ENCODE measurements at regions not wholly inside any gene's neighbourhood (a gene's known extent, or its start where the extent isn't known, plus 50 kb on each side); places are given as distances from the start of the nearest gene placed in this dataset.

DNA sequence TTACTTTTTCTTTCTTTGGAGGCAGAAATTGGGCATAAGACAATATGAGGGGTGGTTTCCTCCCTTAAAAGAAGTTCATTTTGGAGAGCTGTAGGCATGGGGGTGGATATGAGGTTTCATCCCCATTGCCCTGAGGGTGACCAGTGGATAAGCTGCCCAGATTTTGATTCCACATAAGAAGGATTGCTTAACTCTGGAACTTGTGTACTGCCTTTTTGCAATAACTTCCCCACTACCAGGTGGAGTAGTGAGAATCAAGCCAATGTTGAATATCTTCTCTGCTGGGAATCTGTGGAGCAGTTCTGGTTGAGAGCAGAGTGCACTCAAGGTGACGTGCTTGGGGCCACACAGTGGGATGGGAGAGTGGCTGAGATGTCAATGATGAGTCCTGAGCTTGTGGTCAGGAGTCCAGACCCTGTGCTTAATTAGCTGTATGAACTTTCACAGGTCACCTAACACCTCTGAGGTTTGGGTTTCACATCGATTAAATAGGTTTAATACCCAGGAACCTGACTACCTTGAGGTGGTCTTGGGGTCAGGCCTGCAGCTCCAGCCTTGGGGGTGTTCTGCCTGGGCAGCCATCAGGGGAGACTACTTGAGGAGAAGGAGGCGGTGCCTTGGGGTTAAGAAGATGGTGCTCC, 152.9 kb downstream of the FCRL5 start:
- H3K27me3 ChIP-seq, result peaks cover 9% of the 10 kb centered on the region
- WGBS, result 81% methylated on average over 3 of the region's 3 CpGs

DNA sequence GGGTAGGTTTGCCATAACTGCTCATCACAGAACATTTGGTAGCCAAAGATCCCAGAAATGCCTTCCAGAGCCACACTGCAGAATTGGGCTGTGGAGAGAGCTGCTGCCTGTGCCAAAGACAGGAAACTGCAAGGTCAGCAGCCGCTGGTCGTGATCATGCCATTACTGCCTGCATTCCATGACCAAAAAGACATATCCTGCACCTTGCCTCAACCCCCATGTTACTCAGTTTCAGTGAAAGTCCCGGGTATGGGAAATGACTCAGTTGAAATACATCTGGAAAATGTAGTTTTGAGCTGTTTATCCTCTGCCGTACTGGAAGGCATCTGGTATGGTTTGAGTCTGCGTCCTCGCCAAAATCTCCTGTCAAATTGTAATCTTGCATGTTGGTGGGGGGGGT, 161.7 kb downstream of the FCRL5 start:
- 36% methylated on average over 6 of the region's 6 CpGs for WGBS

More for the DNA sequence above, 152.9 kb downstream of the FCRL5 start:
- TF ChIP-seq, protein P1, sequence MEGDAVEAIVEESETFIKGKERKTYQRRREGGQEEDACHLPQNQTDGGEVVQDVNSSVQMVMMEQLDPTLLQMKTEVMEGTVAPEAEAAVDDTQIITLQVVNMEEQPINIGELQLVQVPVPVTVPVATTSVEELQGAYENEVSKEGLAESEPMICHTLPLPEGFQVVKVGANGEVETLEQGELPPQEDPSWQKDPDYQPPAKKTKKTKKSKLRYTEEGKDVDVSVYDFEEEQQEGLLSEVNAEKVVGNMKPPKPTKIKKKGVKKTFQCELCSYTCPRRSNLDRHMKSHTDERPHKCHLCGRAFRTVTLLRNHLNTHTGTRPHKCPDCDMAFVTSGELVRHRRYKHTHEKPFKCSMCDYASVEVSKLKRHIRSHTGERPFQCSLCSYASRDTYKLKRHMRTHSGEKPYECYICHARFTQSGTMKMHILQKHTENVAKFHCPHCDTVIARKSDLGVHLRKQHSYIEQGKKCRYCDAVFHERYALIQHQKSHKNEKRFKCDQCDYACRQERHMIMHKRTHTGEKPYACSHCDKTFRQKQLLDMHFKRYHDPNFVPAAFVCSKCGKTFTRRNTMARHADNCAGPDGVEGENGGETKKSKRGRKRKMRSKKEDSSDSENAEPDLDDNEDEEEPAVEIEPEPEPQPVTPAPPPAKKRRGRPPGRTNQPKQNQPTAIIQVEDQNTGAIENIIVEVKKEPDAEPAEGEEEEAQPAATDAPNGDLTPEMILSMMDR (IDR thresholded peaks at IDR 0.05), result no peak
- TF ChIP-seq POLR2A (IDR thresholded peaks at IDR 0.05), result no peak
- no peak for TF ChIP-seq POLR2AphosphoS5 (IDR thresholded peaks at IDR 0.05)
- no peak for TF ChIP-seq EP300 (IDR thresholded peaks at IDR 0.05)
- Histone ChIP-seq H3K9me3 (no peaks in the 10 kb centered on the region), H3K4me3 (no peak overlapping the region), H3K4me1 (no peaks in the 10 kb centered on the region), H3K36me3 (no peaks in the 10 kb centered on the region), H3K27ac (no peak overlapping the region)
- DNase-seq (ENCODE audit: low spot score in 2 of 2), result no peak

DNA sequence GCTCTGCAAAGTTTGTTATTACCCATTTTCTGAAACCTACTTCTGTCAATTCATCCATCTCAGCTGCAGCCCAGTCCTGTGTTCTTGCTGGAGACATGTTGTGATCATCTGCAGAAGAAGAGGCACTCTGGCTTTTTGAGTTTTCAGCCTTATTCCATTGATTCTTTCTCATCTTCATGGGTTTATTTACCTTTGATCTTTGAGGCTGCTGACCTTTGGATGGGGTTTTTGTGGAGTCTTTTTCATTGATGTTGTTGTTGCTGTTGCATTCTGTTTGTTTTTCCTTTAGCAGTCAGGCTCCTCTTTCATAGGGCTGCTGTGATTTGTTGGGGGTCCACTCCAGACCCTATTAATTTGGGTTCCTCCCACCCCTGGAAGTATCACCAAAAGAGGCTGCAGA, 164.3 kb downstream of the FCRL5 start:
- H3K9me3 ChIP-seq, result no peaks in the 10 kb centered on the region
- H3K36me3 ChIP-seq, result no peaks in the 10 kb centered on the region
- H3K27me3 ChIP-seq, result peaks cover 12% of the 10 kb centered on the region
- TF ChIP-seq, protein P1 (IDR thresholded peaks at IDR 0.05), result no peak
- TF ChIP-seq EP300 (IDR thresholded peaks at IDR 0.05), result no peak
- TF ChIP-seq POLR2AphosphoS5 (IDR thresholded peaks at IDR 0.05), result no peak
- TF ChIP-seq POLR2A (IDR thresholded peaks at IDR 0.05), result no peak
- no peak for DNase-seq (ENCODE audit: low spot score in 2 of 2)
- no peaks in the 10 kb centered on the region for H3K4me1 ChIP-seq
- no peak overlapping the region for H3K27ac ChIP-seq
- no peak overlapping the region for H3K4me3 ChIP-seq

More for the DNA sequence above, 161.7 kb downstream of the FCRL5 start:
- H3K4me1 ChIP-seq, result no peaks in the 10 kb centered on the region
- H3K9me3 ChIP-seq, result peaks cover 4% of the 10 kb centered on the region
- peaks cover 18% of the 10 kb centered on the region for H3K27me3 ChIP-seq
- no peak overlapping the region for H3K27ac ChIP-seq
- TF ChIP-seq, protein P1 (IDR thresholded peaks at IDR 0.05), result no peak
- no peak for TF ChIP-seq POLR2AphosphoS5 (IDR thresholded peaks at IDR 0.05)
- TF ChIP-seq EP300 (IDR thresholded peaks at IDR 0.05), result no peak
- no peaks in the 10 kb centered on the region for H3K36me3 ChIP-seq
- H3K4me3 ChIP-seq, result no peak overlapping the region
- DNase-seq (ENCODE audit: low spot score in 2 of 2), result no peak

DNA sequence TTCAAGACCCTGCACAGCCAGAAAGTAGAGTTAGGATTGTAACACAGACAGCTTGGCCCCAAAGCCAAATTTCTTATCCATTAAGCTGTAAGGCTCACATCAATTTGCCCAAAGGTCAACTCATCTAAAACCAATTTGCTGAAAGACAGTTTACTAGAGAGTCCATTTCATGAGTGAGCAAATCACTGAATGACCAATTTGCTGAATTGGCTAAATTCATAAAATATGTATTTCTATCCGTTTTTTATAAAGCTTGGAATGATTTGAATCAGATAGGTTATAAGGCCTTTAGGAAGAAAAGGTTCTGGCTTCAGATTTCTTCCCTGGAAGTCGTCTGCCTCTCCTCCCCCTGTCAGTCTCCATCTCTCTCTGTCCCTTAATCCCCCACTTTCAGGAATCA, 168.1 kb downstream of the FCRL5 start:
- DNase-seq (ENCODE audit: low spot score in 2 of 2), result no peak
- WGBS, result 51% methylated on average over 2 of the region's 2 CpGs
- H3K4me3 ChIP-seq, result no peak overlapping the region
- H3K27ac ChIP-seq, result no peak overlapping the region
- peaks cover 8% of the 10 kb centered on the region for H3K27me3 ChIP-seq
- no peaks in the 10 kb centered on the region for H3K9me3 ChIP-seq
- no peaks in the 10 kb centered on the region for H3K36me3 ChIP-seq
- H3K4me1 ChIP-seq, result no peaks in the 10 kb centered on the region
- TF ChIP-seq, protein P1 (IDR thresholded peaks at IDR 0.05), result no peak
- no peak for TF ChIP-seq POLR2A (IDR thresholded peaks at IDR 0.05)
- no peak for TF ChIP-seq EP300 (IDR thresholded peaks at IDR 0.05)
- TF ChIP-seq POLR2AphosphoS5 (IDR thresholded peaks at IDR 0.05), result no peak

DNA sequence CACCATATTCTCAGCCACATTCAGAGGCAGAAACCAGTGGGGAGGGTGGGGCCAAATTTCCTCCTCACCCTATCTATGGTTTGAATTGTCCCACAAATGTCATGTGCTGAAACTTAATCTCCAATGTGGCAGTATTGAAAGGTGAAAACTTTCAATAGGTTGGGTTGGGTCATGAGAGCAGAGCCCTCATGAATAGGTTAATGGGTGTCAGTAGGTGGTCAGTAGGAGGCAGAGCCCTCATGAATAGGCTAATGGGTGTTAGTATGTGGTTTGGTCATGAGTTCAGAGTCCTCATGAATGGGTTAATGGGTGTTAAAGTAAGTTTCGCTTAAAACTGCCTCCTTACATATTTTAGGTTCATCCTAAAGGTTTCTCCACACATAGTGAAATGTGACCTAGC, 170.0 kb downstream of the FCRL5 start:
- TF ChIP-seq POLR2AphosphoS5 (IDR thresholded peaks at IDR 0.05) (no peak), EP300 (IDR thresholded peaks at IDR 0.05) (no peak), POLR2A (IDR thresholded peaks at IDR 0.05) (no peak)
- TF ChIP-seq, protein P1 (IDR thresholded peaks at IDR 0.05), result no peak
- Histone ChIP-seq H3K36me3 (no peaks in the 10 kb centered on the region), H3K9me3 (no peaks in the 10 kb centered on the region), H3K27me3 (peaks cover 3% of the 10 kb centered on the region), H3K4me3 (no peak overlapping the region), H3K4me1 (no peaks in the 10 kb centered on the region), H3K27ac (no peak overlapping the region)
- WGBS, result 95% methylated on average over 1 of the region's 1 CpG
- DNase-seq (ENCODE audit: low spot score in 2 of 2), result no peak
